ENCODE measurements at regions not wholly inside any gene's neighbourhood (a gene's known extent, or its start where the extent isn't known, plus 50 kb on each side); places are given as distances from the start of the nearest gene placed in this dataset.

DNA sequence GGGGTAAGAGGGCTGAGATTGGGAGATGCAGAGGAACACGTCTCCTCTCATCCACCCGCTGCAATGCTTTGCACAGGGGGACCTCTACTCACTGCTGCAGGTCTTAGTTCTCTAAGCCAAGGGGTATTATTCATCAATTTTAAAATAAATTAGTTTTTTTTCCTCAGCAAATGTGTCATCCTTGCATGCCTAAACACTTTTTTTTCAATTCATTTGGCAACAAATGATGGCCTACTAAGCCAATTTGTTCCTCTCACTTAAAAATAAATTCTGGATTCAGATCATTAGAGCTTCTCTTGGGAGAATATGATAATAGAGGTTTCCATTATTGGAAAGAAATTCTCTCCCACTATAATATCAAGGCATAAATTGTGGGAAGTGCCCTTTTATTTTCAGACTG, 338.3 kb downstream of the IRX1 start:
- TF ChIP-seq FOXM1 (IDR thresholded peaks at IDR 0.05; ENCODE audit: borderline replicate concordance), result no peak
- TF ChIP-seq NFRKB (IDR thresholded peaks at IDR 0.05), result no peak
- no peak for TF ChIP-seq ELF4 (IDR thresholded peaks at IDR 0.05)
- TF ChIP-seq, protein P1, sequence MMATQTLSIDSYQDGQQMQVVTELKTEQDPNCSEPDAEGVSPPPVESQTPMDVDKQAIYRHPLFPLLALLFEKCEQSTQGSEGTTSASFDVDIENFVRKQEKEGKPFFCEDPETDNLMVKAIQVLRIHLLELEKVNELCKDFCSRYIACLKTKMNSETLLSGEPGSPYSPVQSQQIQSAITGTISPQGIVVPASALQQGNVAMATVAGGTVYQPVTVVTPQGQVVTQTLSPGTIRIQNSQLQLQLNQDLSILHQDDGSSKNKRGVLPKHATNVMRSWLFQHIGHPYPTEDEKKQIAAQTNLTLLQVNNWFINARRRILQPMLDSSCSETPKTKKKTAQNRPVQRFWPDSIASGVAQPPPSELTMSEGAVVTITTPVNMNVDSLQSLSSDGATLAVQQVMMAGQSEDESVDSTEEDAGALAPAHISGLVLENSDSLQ (IDR thresholded peaks at IDR 0.05), result no peak
- TF ChIP-seq FOXA1 (IDR thresholded peaks at IDR 0.05), result no peak
- TF ChIP-seq ZNF384 (IDR thresholded peaks at IDR 0.05), result no peak
- no peak for TF ChIP-seq BHLHE40 (IDR thresholded peaks at IDR 0.05; ENCODE audit: borderline replicate concordance)
- no peak for TF ChIP-seq SP1 (IDR thresholded peaks at IDR 0.05)
- no peak for TF ChIP-seq FOXK2 (IDR thresholded peaks at IDR 0.05)

All from HEK293T (cell line).